Choroid plexus epithelial cell (primary cell): ENCODE measurements at regions not wholly inside any gene's neighbourhood (a gene's known extent, or its start where the extent isn't known, plus 50 kb on each side); places are given as distances from the start of the nearest gene placed in this dataset.

Experiments
- DNase-seq: peaks from one replicate; pipeline ENCODE4 v3.0.0-alpha.2; 2010; ENCODE audit warnings: low read depth
- H3K4me3 ChIP-seq: 2 replicates; pipeline ENCODE4 v1.5.1; 2011; ENCODE audit warnings: low read depth, mild to moderate bottlenecking, control low read depth, low read length, moderate library complexity
- CTCF ChIP-seq: conservative IDR thresholded peaks from 2 replicates; pipeline ENCODE4 v1.5.1; 2011; ENCODE audit warnings: low read depth, mild to moderate bottlenecking, control low read depth, inconsistent platforms, low read length, moderate library complexity

- H3K4me3 ChIP-seq: no peak overlapping the region
- TF ChIP-seq CTCF: peak; percentile 31
- DNase-seq: peak; percentile 95
These were observed 180.0 kb upstream of the IL12B start for GRCh38 chr5:159510282-159510681.

GRCh38 chr5:159511570-159511969 lies 181.3 kb upstream of the IL12B start:
- TF ChIP-seq CTCF: no peak
- H3K4me3 ChIP-seq: no peak overlapping the region
- DNase-seq: no peak

GRCh38 chr5:159512064-159512463 lies 181.8 kb upstream of the IL12B start:
- no peak overlapping the region for H3K4me3 ChIP-seq
- TF ChIP-seq CTCF: no peak
- DNase-seq: no peak

- no peak for TF ChIP-seq CTCF
- peak; percentile 49 for DNase-seq
- H3K4me3 ChIP-seq: no peak overlapping the region
These were observed 184.0 kb upstream of the IL12B start for GRCh38 chr5:159514229-159514810.

- H3K4me3 ChIP-seq: no peak overlapping the region
- TF ChIP-seq CTCF: no peak
- DNase-seq: no peak
These were observed 184.9 kb upstream of the IL12B start for GRCh38 chr5:159515197-159515596.

- peak; percentile 89 for TF ChIP-seq CTCF
- DNase-seq: peak; percentile 73
- H3K4me3 ChIP-seq: no peak overlapping the region
These were observed 185.7 kb upstream of the IL12B start for GRCh38 chr5:159515909-159516415.

- DNase-seq: peak; percentile 43
- TF ChIP-seq CTCF: no peak
- H3K4me3 ChIP-seq: no peak overlapping the region
These were observed 188.1 kb upstream of the IL12B start for GRCh38 chr5:159518371-159518770.
